ENCODE measurements at regions not wholly inside any gene's neighbourhood (a gene's known extent, or its start where the extent isn't known, plus 50 kb on each side); places are given as distances from the start of the nearest gene placed in this dataset.

DNA sequence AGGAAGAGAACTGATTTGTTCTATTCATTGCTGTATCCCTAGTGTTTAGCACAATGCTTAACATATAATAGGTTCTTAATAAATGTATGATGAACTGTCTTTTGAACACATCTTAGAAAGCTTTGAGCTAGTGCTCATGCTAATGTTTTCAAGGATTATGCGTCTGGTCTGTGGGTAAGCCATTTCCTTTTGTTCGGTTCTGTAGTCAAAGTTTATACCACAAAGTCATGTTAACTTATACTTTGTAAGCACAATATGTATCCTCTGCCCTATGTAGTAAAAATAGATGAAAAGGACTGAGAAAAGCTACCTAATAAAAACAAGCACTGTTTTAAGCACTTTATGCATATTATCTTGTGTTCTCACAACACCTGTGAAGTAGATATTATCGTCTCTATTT, 301.9 kb downstream of the GLUD2 start:
- TF ChIP-seq, protein P1, sequence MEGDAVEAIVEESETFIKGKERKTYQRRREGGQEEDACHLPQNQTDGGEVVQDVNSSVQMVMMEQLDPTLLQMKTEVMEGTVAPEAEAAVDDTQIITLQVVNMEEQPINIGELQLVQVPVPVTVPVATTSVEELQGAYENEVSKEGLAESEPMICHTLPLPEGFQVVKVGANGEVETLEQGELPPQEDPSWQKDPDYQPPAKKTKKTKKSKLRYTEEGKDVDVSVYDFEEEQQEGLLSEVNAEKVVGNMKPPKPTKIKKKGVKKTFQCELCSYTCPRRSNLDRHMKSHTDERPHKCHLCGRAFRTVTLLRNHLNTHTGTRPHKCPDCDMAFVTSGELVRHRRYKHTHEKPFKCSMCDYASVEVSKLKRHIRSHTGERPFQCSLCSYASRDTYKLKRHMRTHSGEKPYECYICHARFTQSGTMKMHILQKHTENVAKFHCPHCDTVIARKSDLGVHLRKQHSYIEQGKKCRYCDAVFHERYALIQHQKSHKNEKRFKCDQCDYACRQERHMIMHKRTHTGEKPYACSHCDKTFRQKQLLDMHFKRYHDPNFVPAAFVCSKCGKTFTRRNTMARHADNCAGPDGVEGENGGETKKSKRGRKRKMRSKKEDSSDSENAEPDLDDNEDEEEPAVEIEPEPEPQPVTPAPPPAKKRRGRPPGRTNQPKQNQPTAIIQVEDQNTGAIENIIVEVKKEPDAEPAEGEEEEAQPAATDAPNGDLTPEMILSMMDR (IDR thresholded peaks at IDR 0.05; ENCODE audit: poor library complexity) = no peak
- TF ChIP-seq EZH2 (IDR thresholded peaks at IDR 0.05; ENCODE audit: borderline replicate concordance) = no peak
- no peak for TF ChIP-seq EZH2phosphoT487 (IDR thresholded peaks at IDR 0.05; ENCODE audit: low read depth, severe bottlenecking, unreplicated experiment)

Measured in hepatocyte (in vitro differentiated cells).